IMR-90 (cell line): ENCODE measurements at regions not wholly inside any gene's neighbourhood (a gene's known extent, or its start where the extent isn't known, plus 50 kb on each side); places are given as distances from the start of the nearest gene placed in this dataset.

Source experiments
- ATAC-seq: fragments of 200-7000 bp; cut with Tn5 transposase; 2 replicates; pipeline ENCODE4 v1.9.1; 2020; ENCODE audit warnings: low read depth, mild to moderate bottlenecking, moderate library complexity
- BruUV-seq: library from RNA; stranded (reverse); fragments of 400-500 nt; replicated peaks from 2 replicates; lab custom pipeline; 2021; lab: Mats Ljungman, UMichigan
- CTCF ChIA-PET: fragments of 300-600 bp; formaldehyde crosslinking; extraction: SDS; loops from one replicate; lab custom pipeline; 2021; ENCODE audit warnings: antibody characterized with exemption; lab: Yijun Ruan, JAX
- POLR2A ChIA-PET: fragments of 300-600 bp; sonication (Branson Sonifier 250); formaldehyde crosslinking; loops from one replicate; lab custom pipeline; 2022; ENCODE audit warnings: antibody characterized with exemption; ENCODE audit not compliant: unreplicated experiment; lab: Charles Lee
- DNase-seq: peaks from one replicate; pipeline ENCODE4 v3.0.0; 2013
- H2AFZ ChIP-seq: replicated peaks from 2 replicates; pipeline ENCODE3; 2013; ENCODE audit warnings: low read length, mild to moderate bottlenecking; ENCODE audit not compliant: poor library complexity
- H2AK5ac ChIP-seq: 2 replicates; pipeline ENCODE4 v1.6.1; 2013; ENCODE audit warnings: low read depth, low read length, inconsistent platforms
- H2AK9ac ChIP-seq: replicated peaks from 2 replicates; pipeline ENCODE3; 2013; ENCODE audit warnings: mild to moderate bottlenecking, low read depth, low read length, moderate library complexity; ENCODE audit not compliant: poor library complexity
- H2BK120ac ChIP-seq: 2 replicates; pipeline ENCODE4 v1.6.1; 2013; ENCODE audit warnings: low read depth, low read length, inconsistent platforms
- H2BK15ac ChIP-seq: 3 replicates; pipeline ENCODE4 v1.6.1; 2013; ENCODE audit warnings: low read depth, low read length, inconsistent platforms
- H2BK20ac ChIP-seq: 2 replicates; pipeline ENCODE4 v1.6.1; 2013; ENCODE audit warnings: low read depth, mild to moderate bottlenecking, inconsistent platforms, low read length, moderate library complexity
- H2BK5ac ChIP-seq: 2 replicates; pipeline ENCODE4 v1.6.1; 2013; ENCODE audit warnings: mild to moderate bottlenecking, low read depth, low read length, inconsistent platforms; ENCODE audit not compliant: poor library complexity, severe bottlenecking
- H3K14ac ChIP-seq: replicated peaks from 2 replicates; pipeline ENCODE4 v1.6.1; 2013; ENCODE audit warnings: low read depth, low read length, inconsistent platforms
- H3K18ac ChIP-seq: 2 replicates; pipeline ENCODE4 v1.6.1; 2013; ENCODE audit warnings: low read depth, low read length, control low read depth
- H3K23ac ChIP-seq: 2 replicates; pipeline ENCODE4 v1.6.1; 2013; ENCODE audit warnings: low read depth, low read length, inconsistent platforms
- H3K27ac ChIP-seq: 2 replicates; pipeline ENCODE4 v1.5.1; 2013; ENCODE audit warnings: mild to moderate bottlenecking, control low read depth, low read length; ENCODE audit not compliant: insufficient read depth
- H3K27me3 ChIP-seq: 2 replicates; pipeline ENCODE4 v1.6.1; 2013; ENCODE audit warnings: low read length; ENCODE audit not compliant: control insufficient read depth, insufficient read depth
- H3K36me3 ChIP-seq: 2 replicates; pipeline ENCODE4 v1.6.1; 2013; ENCODE audit warnings: low read length, mixed read lengths; ENCODE audit not compliant: control insufficient read depth, insufficient read depth
- H3K4ac ChIP-seq: 2 replicates; pipeline ENCODE4 v1.6.1; 2013; ENCODE audit warnings: low read depth, low read length, inconsistent platforms
- H3K4me1 ChIP-seq: 2 replicates; pipeline ENCODE4 v1.6.1; 2013; ENCODE audit warnings: low read length, mixed read lengths; ENCODE audit not compliant: control insufficient read depth, insufficient read depth
- H3K4me2 ChIP-seq: 2 replicates; pipeline ENCODE4 v1.6.1; 2013; ENCODE audit warnings: low read depth, mild to moderate bottlenecking, control low read depth, low read length, moderate library complexity
- H3K4me3 ChIP-seq: 2 replicates; pipeline ENCODE4 v1.5.1; 2013; ENCODE audit warnings: low read depth, mild to moderate bottlenecking, control low read depth, low read length, moderate library complexity; ENCODE audit not compliant: insufficient read depth
- H3K56ac ChIP-seq: 2 replicates; pipeline ENCODE4 v1.6.1; 2013; ENCODE audit warnings: low read length, inconsistent platforms; ENCODE audit not compliant: insufficient read depth; ENCODE audit errors: extremely low read depth
- H3K79me1 ChIP-seq, 2 experiments: 2 replicates each; pipeline ENCODE4 v1.6.1; 2013; ENCODE audit warnings: low read length in 2 of 2, inconsistent platforms in 1 of 2, low read depth in 1 of 2
- H3K9ac ChIP-seq: 2 replicates; pipeline ENCODE4 v1.6.1; 2013; ENCODE audit warnings: low read depth, low read length, control low read depth
- H3K9me1 ChIP-seq: 2 replicates; pipeline ENCODE4 v1.6.1; 2013; ENCODE audit warnings: low read length, inconsistent platforms; ENCODE audit not compliant: insufficient read depth
- H3K9me3 ChIP-seq: 2 replicates; pipeline ENCODE4 v1.6.1; 2013; ENCODE audit warnings: low read length; ENCODE audit not compliant: control insufficient read depth, insufficient read depth
- H4K20me1 ChIP-seq: 2 replicates; pipeline ENCODE4 v1.6.1; 2013; ENCODE audit warnings: low read length, inconsistent platforms; ENCODE audit not compliant: insufficient read depth
- H4K5ac ChIP-seq: 2 replicates; pipeline ENCODE4 v1.6.1; 2013; ENCODE audit warnings: mild to moderate bottlenecking, low read depth, low read length, control low read depth
- H4K8ac ChIP-seq, 2 experiments: 2 replicates each; pipeline ENCODE4 v1.6.1; 2013; ENCODE audit warnings: low read depth in 2 of 2, low read length in 2 of 2, control low read depth in 1 of 2, inconsistent platforms in 1 of 2
- H4K91ac ChIP-seq: 2 replicates; pipeline ENCODE4 v1.6.1; 2013; ENCODE audit warnings: low read depth, low read length, inconsistent platforms; ENCODE audit not compliant: insufficient read depth
- BHLHE40 ChIP-seq: fragments of 150-350 bp; IDR thresholded peaks from 2 replicates; pipeline ENCODE4 v1.6.1; 2016; ENCODE audit warnings: mild to moderate bottlenecking, low read depth, low read length
- ELK1 ChIP-seq: fragments of 150-350 bp; IDR thresholded peaks from 2 replicates; pipeline ENCODE4 v1.6.1; 2016; ENCODE audit warnings: low read depth, mild to moderate bottlenecking, low read length, moderate library complexity, borderline replicate concordance
- MXI1 ChIP-seq: IDR thresholded peaks from 2 replicates; pipeline ENCODE4 v1.6.1; 2012; ENCODE audit warnings: low read depth, mild to moderate bottlenecking, low read length, moderate library complexity, borderline replicate concordance
- RCOR1 ChIP-seq: IDR thresholded peaks from 2 replicates; pipeline ENCODE4 v1.6.1; 2012; ENCODE audit warnings: mild to moderate bottlenecking, low read length, improper control_type of control experiment; ENCODE audit not compliant: insufficient replicate concordance
- dilution Hi-C: fragments of 300-500 bp; cut with HindIII; formaldehyde crosslinking; loops from one replicate; pipeline ENCODE4 v1.14.3; 2018; ENCODE audit warnings: low sequenced_read_pairs; ENCODE audit not compliant: unreplicated experiment
- in situ Hi-C: fragments of 300-500 bp; cut with MboI; formaldehyde crosslinking; loops from 3 replicates; pipeline ENCODE4 v1.14.3; 2019; ENCODE audit warnings: low sequenced_read_pairs, inconsistent platforms, mixed read lengths
- intact Hi-C: fragments of 100-400 bp; cut with micrococcal nuclease; formaldehyde crosslinking; loops from 2 replicates; pipeline ENCODE4 v1.10.0; 2022

DNA sequence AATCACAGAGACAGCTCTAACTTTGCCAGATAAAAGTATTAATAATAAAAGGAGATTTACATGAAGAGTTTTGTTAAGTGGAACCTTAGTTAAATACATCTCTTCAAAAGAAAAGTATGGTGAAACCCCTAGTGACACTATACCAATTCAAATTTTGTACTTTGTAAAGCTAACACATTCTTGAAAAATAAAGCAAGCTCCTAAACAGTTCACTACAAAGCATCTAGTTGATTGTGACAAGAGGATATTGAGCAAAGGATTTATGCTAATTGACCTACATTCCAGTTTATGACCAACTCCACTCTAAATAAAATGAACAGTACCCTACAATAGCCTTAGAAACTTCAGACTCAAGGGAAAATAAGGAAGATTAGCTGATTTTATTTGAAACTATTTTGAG, 69.4 kb upstream of the WDR17 start:
- Histone ChIP-seq H4K5ac (no peak overlapping the region), H3K27me3 (peaks cover 8% of the 10 kb centered on the region), H2AK9ac (no peak overlapping the region), H2BK120ac (no peak overlapping the region), H3K79me1 (no peaks in the 10 kb centered on the region), H4K20me1 (no peaks in the 10 kb centered on the region), H3K36me3 (no peaks in the 10 kb centered on the region), H3K56ac (no peak overlapping the region), H4K91ac (no peak overlapping the region), H2BK5ac (no peak overlapping the region), H3K4me3 (no peak overlapping the region), H3K9ac (no peak overlapping the region), H3K14ac (no peak overlapping the region), H3K9me1 (no peaks in the 10 kb centered on the region), H3K4ac (no peak overlapping the region), H2AK5ac (no peak overlapping the region), H3K27ac (no peak overlapping the region), H2BK15ac (no peak overlapping the region), H3K18ac (no peak overlapping the region), H3K9me3 (no peaks in the 10 kb centered on the region), H3K4me2 (no peak overlapping the region), H3K4me1 (no peaks in the 10 kb centered on the region; the same call in 1 of the 2 replicates), H4K8ac (no peak overlapping the region), H2AFZ (no peak overlapping the region), H2BK20ac (no peak overlapping the region), H3K23ac (no peak overlapping the region)
- DNase-seq (no peak), ATAC-seq (no peak)
- BruUV-seq: no TSS peak
- in situ Hi-C loops (no loop called here), intact Hi-C loops (no loop called here), dilution Hi-C loops (no loop called here)
- POLR2A ChIA-PET: no interaction called here
- CTCF ChIA-PET: no interaction called here
- no peak for TF ChIP-seq BHLHE40
- TF ChIP-seq RCOR1: no peak
- TF ChIP-seq MXI1: no peak
- TF ChIP-seq ELK1: no peak
